ENCODE measurements at regions not wholly inside any gene's neighbourhood (a gene's known extent, or its start where the extent isn't known, plus 50 kb on each side); places are given as distances from the start of the nearest gene placed in this dataset.

- TF ChIP-seq, protein P1, sequence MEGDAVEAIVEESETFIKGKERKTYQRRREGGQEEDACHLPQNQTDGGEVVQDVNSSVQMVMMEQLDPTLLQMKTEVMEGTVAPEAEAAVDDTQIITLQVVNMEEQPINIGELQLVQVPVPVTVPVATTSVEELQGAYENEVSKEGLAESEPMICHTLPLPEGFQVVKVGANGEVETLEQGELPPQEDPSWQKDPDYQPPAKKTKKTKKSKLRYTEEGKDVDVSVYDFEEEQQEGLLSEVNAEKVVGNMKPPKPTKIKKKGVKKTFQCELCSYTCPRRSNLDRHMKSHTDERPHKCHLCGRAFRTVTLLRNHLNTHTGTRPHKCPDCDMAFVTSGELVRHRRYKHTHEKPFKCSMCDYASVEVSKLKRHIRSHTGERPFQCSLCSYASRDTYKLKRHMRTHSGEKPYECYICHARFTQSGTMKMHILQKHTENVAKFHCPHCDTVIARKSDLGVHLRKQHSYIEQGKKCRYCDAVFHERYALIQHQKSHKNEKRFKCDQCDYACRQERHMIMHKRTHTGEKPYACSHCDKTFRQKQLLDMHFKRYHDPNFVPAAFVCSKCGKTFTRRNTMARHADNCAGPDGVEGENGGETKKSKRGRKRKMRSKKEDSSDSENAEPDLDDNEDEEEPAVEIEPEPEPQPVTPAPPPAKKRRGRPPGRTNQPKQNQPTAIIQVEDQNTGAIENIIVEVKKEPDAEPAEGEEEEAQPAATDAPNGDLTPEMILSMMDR (IDR thresholded peaks at IDR 0.05), result no peak
- no peak for TF ChIP-seq ZFX (IDR thresholded peaks at IDR 0.05; ENCODE audit: borderline replicate concordance)
Measured at GRCh38 chr16:86766700-86767099, 188.4 kb downstream of the FOXL1 start.

Measured in 22Rv1 (cell line).